RWPE2 (cell line): ENCODE measurements at regions not wholly inside any gene's neighbourhood (a gene's known extent, or its start where the extent isn't known, plus 50 kb on each side); places are given as distances from the start of the nearest gene placed in this dataset.

Experiments used
- ATAC-seq: fragments of 200-7000 bp; cut with Tn5 transposase; 3 replicates; pipeline ENCODE4 v1.9.1; 2021; ENCODE audit warnings: low read depth
- DNase-seq: peaks from one replicate; pipeline ENCODE4 v3.0.0-alpha.2; 2020; ENCODE audit warnings: low spot score
- H3K27ac ChIP-seq: fragments of 450-650 bp; 2 replicates; pipeline ENCODE4 v1.5.1; 2017; ENCODE audit warnings: mild to moderate bottlenecking; ENCODE audit not compliant: poor library complexity, severe bottlenecking
- H3K27me3 ChIP-seq: fragments of 250-450 bp; sonication (Bioruptor Pico); 2 replicates; pipeline ENCODE4 v1.5.1; 2021; ENCODE audit warnings: mild to moderate bottlenecking, moderate library complexity; ENCODE audit not compliant: insufficient read depth, poor library complexity, severe bottlenecking
- H3K36me3 ChIP-seq: fragments of 250-450 bp; sonication (Bioruptor Pico); 2 replicates; pipeline ENCODE4 v1.5.1; 2020; ENCODE audit warnings: low read depth, mild to moderate bottlenecking, moderate library complexity
- H3K4me1 ChIP-seq: fragments of 250-450 bp; sonication (Bioruptor Pico); 2 replicates; pipeline ENCODE4 v1.5.1; 2021; ENCODE audit warnings: mild to moderate bottlenecking, moderate library complexity; ENCODE audit not compliant: insufficient read depth, poor library complexity, severe bottlenecking
- H3K4me3 ChIP-seq: fragments of 250-450 bp; sonication (Bioruptor Pico); 2 replicates; pipeline ENCODE4 v1.5.1; 2021; ENCODE audit warnings: mild to moderate bottlenecking, moderate library complexity; ENCODE audit not compliant: severe bottlenecking
- H3K9me3 ChIP-seq: fragments of 250-450 bp; sonication (Bioruptor Pico); 2 replicates; pipeline ENCODE4 v1.5.1; 2021; ENCODE audit warnings: mild to moderate bottlenecking, moderate library complexity; ENCODE audit not compliant: severe bottlenecking
- CTCF ChIP-seq: fragments of 450-650 bp; IDR thresholded peaks from one replicate; pipeline ENCODE4 v1.5.1; 2017; ENCODE audit warnings: mild to moderate bottlenecking, moderate library complexity; ENCODE audit not compliant: poor library complexity, severe bottlenecking

- Histone ChIP-seq H3K27me3 (no peaks in the 10 kb centered on the region), H3K4me3 (no peak overlapping the region), H3K9me3 (no peaks in the 10 kb centered on the region), H3K4me1 (no peaks in the 10 kb centered on the region), H3K36me3 (no peaks in the 10 kb centered on the region), H3K27ac (no peak overlapping the region)
- TF ChIP-seq CTCF, result no peak
- ATAC-seq (peak; percentile 64), DNase-seq (no peak)
These were observed 174.3 kb downstream of the EMX2 start for GRCh38 chr10:117716889-117717288.

GRCh38 chr10:117718986-117719920, 176.7 kb downstream of the EMX2 start:
- Histone ChIP-seq H3K27ac (no peak overlapping the region), H3K4me1 (no peaks in the 10 kb centered on the region), H3K36me3 (no peaks in the 10 kb centered on the region), H3K27me3 (peaks cover 4% of the 10 kb centered on the region), H3K9me3 (no peaks in the 10 kb centered on the region), H3K4me3 (no peak overlapping the region)
- TF ChIP-seq CTCF, result no peak
- DNase-seq (no peak), ATAC-seq (no peak)

GRCh38 chr10:117720931-117721835, 178.6 kb downstream of the EMX2 start:
- peaks cover 4% of the 10 kb centered on the region for H3K27me3 ChIP-seq
- no peaks in the 10 kb centered on the region for H3K36me3 ChIP-seq
- H3K4me3 ChIP-seq, result no peak overlapping the region
- ATAC-seq (no peak), DNase-seq (no peak)
- TF ChIP-seq CTCF, result no peak
- H3K27ac ChIP-seq, result no peak overlapping the region
- no peaks in the 10 kb centered on the region for H3K4me1 ChIP-seq
- H3K9me3 ChIP-seq, result no peaks in the 10 kb centered on the region

- Histone ChIP-seq H3K27ac (no peak overlapping the region), H3K27me3 (peaks cover 8% of the 10 kb centered on the region), H3K9me3 (no peaks in the 10 kb centered on the region), H3K36me3 (no peaks in the 10 kb centered on the region), H3K4me3 (no peak overlapping the region), H3K4me1 (no peaks in the 10 kb centered on the region)
- no peak for DNase-seq
- TF ChIP-seq CTCF, result no peak
- ATAC-seq, result no peak
These were observed 179.3 kb downstream of the EMX2 start for GRCh38 chr10:117721873-117722272.
